Tibial artery (tissue), 4 donors: ENCODE measurements at regions not wholly inside any gene's neighbourhood (a gene's known extent, or its start where the extent isn't known, plus 50 kb on each side); places are given as distances from the start of the nearest gene placed in this dataset.

Source experiments
- DNase-seq, 2 donors: peaks; one replicate each; pipeline ENCODE4 v3.0.0-alpha.2; 2019
- H3K27ac ChIP-seq, 2 donors: fragments of 200-600 bp; sonication (generic) in 1 of 2; 1 replicate in 1 of 2; 2 replicates in 1 of 2; pipeline ENCODE4 v1.5.1; 2018 to 2019; ENCODE audit warnings: mild to moderate bottlenecking in 1 of 2
- H3K27me3 ChIP-seq, 2 donors: fragments of 200-600 bp; sonication (generic) in 1 of 2; one replicate each; pipeline versions ENCODE4 v1.5.1 to v1.6.0; 2016 to 2019
- H3K36me3 ChIP-seq, 3 donors: fragments of 200-600 bp; sonication (generic) in 2 of 3; one replicate each; pipeline ENCODE4 v1.5.1; 2016 to 2019; ENCODE audit warnings: mild to moderate bottlenecking in 2 of 3
- H3K4me1 ChIP-seq, 4 donors: fragments of 200-600 bp; sonication (generic) in 2 of 4; 1 replicate in 3 of 4; 2 replicates in 1 of 4; pipeline ENCODE4 v1.5.1; 2016 to 2019
- H3K4me3 ChIP-seq, 2 donors: fragments of 200-600 bp; sonication (generic) in 1 of 2; 1 replicate in 1 of 2; 2 replicates in 1 of 2; pipeline ENCODE4 v1.5.1; 2018 to 2019; ENCODE audit warnings: mild to moderate bottlenecking in 2 of 2
- H3K9me3 ChIP-seq, 3 donors: fragments of 200-600 bp; sonication (generic) in 1 of 3; one replicate each; pipeline ENCODE4 v1.5.1; 2016 to 2019
- CTCF ChIP-seq, 2 experiments: fragments of 200-600 bp in 1 of 2; fragments of 450-650 bp in 1 of 2; IDR thresholded peaks; one replicate each; pipeline ENCODE4 v1.5.1; 2017 to 2019; ENCODE audit warnings: antibody characterized with exemption in 2 of 2, mild to moderate bottlenecking in 1 of 2, moderate library complexity in 1 of 2
- intact Hi-C: fragments of 100-400 bp; cut with DNase I; formaldehyde crosslinking; loops from one replicate; pipeline ENCODE4 v1.15.0; 2023; ENCODE audit warnings: low total_unique reads

- intact Hi-C loops, result loop anchor here (10.0 kb wide), 1 partner anchor 673 kb away; no protein-coding TSS in a partner anchor
- no peaks in the 10 kb centered on the region for H3K36me3 ChIP-seq
- no peak overlapping the region for H3K27ac ChIP-seq
- no peak for DNase-seq
- no peaks in the 10 kb centered on the region for H3K9me3 ChIP-seq
- H3K4me3 ChIP-seq, result no peak overlapping the region
- H3K27me3 ChIP-seq, result no peaks in the 10 kb centered on the region
- peaks cover 0 to 9% (median 4%) of the 10 kb centered on the region in 4 donors for H3K4me1 ChIP-seq
- no peak for TF ChIP-seq CTCF (IDR thresholded peaks at IDR 0.05)
Observed at GRCh38 chr4:177047851-177048174, 255.1 kb upstream of the VEGFC start.

- no peaks in the 10 kb centered on the region for H3K27me3 ChIP-seq
- peaks cover 0 to 14% (median 5%) of the 10 kb centered on the region in 4 donors for H3K4me1 ChIP-seq
- H3K36me3 ChIP-seq, result no peaks in the 10 kb centered on the region
- no peak overlapping the region for H3K27ac ChIP-seq
- TF ChIP-seq CTCF (IDR thresholded peaks at IDR 0.05), result no peak
- H3K4me3 ChIP-seq, result no peak overlapping the region
- H3K9me3 ChIP-seq, result no peaks in the 10 kb centered on the region
- no peak for DNase-seq
- intact Hi-C loops, result no loop called here
Observed at GRCh38 chr4:177051473-177052060, 258.1 kb upstream of the NEIL3 start.

- intact Hi-C loops, result no loop called here
- no peak for DNase-seq
- H3K27ac ChIP-seq, result peak overlapping the region in 1 of 2 donors; percentile 32
Observed at GRCh38 chr4:177052211-177052934, 257.3 kb upstream of the NEIL3 start.

GRCh38 chr4:177057186-177057585 is 252.5 kb upstream of the NEIL3 start:
- Histone ChIP-seq H3K36me3 (no peaks in the 10 kb centered on the region), H3K27ac (no peak overlapping the region), H3K4me3 (no peak overlapping the region), H3K27me3 (no peaks in the 10 kb centered on the region), H3K4me1 (peaks cover 0 to 11% (median 5%) of the 10 kb centered on the region in 4 donors), H3K9me3 (no peaks in the 10 kb centered on the region)
- no peak for DNase-seq
- TF ChIP-seq CTCF (IDR thresholded peaks at IDR 0.05), result no peak
- intact Hi-C loops, result no loop called here

More at GRCh38 chr4:177052211-177052934, 257.3 kb upstream of the NEIL3 start:
- no peaks in the 10 kb centered on the region for H3K36me3 ChIP-seq
- no peaks in the 10 kb centered on the region for H3K27me3 ChIP-seq
- peaks cover 0 to 14% (median 5%) of the 10 kb centered on the region in 4 donors for H3K4me1 ChIP-seq
- no peaks in the 10 kb centered on the region for H3K9me3 ChIP-seq
- TF ChIP-seq CTCF (IDR thresholded peaks at IDR 0.05), result no peak
- H3K4me3 ChIP-seq, result no peak overlapping the region

- H3K27me3 ChIP-seq, result no peaks in the 10 kb centered on the region
- intact Hi-C loops, result no loop called here
- H3K4me3 ChIP-seq, result no peak overlapping the region
- no peaks in the 10 kb centered on the region for H3K9me3 ChIP-seq
- no peak for TF ChIP-seq CTCF (IDR thresholded peaks at IDR 0.05)
- no peak for DNase-seq
- no peaks in the 10 kb centered on the region for H3K36me3 ChIP-seq
- H3K4me1 ChIP-seq, result no peaks in the 10 kb centered on the region
- H3K27ac ChIP-seq, result no peak overlapping the region
Observed at GRCh38 chr4:177064116-177064515, 245.6 kb upstream of the NEIL3 start.
